ENCODE measurements at regions not wholly inside any gene's neighbourhood (a gene's known extent, or its start where the extent isn't known, plus 50 kb on each side); places are given as distances from the start of the nearest gene placed in this dataset.
A peak's percentile ranks its signal among the peaks of the same experiment; 100 is the strongest.

DNA sequence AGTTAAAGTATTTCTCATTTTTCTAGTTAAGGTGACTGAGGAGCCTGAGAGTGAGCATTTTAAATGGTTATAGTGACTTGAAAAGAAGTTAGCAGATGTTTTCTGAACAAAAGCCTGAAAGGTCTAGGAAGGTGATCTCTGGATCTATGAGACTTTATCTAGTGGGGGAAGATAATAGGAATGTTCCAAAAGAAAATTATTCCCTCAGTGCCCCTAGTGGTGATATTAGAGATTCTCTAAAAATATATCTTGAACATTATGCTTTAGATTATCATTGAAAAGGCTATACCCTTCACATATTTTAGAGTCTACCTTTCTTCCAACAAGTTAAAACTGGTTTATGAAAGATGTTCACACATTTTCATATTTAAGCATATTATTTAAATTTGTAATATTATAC, 69.0 kb upstream of the SPANXN1 start:
- peak; percentile 3 for DNase-seq

DNA sequence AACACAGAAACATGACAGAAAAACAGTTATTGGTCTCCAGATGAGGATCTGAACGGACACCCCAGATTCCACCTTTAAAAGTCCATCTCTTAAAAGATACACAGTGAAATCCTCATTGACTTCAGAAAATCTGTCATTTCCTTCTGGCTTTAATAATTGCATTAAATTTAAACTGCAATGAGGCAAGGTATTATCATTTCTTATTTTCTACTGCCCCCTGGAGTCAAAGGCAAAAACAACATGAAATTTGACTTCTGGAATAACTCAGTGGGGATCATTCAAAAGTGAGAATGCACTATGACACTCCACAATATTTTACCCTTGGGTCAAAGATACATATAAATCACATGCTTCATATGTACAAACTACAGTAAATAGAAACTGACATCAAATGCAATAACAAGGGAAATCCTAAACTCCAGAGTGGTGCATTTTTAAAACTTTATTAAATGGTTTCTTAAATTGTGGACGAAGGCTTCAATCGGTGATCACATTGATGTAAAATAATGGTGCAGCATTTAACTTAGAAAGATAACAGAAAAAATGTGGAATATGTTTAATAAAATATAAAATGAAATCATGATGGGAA, 56.4 kb upstream of the SPANXN1 start:
- no peak for DNase-seq

Measured in NCI-H748 treated with DMSO at 0.1 percent for 48 hours (cell line).